HG03097 (cell line): ENCODE measurements at regions not wholly inside any gene's neighbourhood (a gene's known extent, or its start where the extent isn't known, plus 50 kb on each side); places are given as distances from the start of the nearest gene placed in this dataset.

ENCODE experiments used
- ATAC-seq: cut with Tn5 transposase; IDR thresholded peaks from one replicate; pipeline ENCODE4 v1.9.1; 2021; ENCODE audit not compliant: unreplicated experiment, low FRiP score

DNA sequence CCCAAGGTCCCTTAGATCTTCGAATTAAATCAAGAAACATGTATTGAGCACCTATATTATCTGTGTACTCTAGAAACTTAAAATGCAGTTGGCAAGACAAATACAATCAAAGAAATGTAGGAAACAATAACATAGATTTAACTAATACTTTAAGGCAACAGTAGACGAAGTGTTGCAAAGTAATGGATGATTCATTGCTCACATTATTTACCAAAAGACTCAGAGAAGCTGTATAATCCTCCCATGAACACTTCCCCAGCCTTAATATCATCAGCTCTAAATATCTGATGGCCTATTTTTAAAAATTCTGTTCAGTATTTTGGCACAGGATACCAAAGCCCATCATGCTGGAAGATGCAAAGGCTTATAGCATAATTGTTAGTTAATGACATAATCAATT is 272.1 kb upstream of the TTC14 start:
- no peak for ATAC-seq

DNA sequence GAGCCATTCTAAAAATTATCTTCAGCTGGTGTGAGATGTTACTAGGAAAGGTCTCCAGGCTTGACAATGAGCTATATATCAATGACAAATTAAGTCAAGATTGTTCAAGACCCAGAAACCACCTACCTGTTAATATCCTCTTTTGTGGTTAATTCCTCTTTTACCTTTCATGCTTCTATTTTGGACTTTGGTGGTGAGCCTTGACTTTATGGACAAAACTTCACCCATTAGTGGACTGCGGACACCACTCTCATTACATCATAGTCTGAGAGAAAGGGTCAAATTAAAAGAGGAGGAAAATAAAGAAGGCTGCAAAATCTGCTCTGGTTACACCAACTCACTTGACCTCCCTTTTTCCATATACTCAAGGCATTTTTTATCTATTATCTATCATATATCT is 271.5 kb upstream of the TTC14 start:
- ATAC-seq: no peak

DNA sequence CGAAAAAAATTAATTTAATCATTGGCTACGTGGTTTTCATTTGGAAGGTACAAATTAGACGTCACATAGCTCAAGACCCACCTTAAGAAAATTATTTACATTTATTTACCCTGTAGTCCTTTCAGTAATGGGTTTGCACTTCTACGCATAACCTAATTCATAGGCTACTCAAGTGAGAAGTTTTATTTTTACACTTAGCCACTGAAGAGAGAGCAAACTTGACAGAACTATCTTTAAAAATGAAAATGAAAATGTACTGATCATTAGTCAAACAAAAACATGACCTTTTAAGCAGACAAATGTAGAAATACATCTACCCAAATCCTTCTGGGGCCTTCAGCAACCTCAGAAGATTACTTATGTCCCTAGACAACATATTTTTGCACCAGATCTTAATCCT is 269.4 kb upstream of the TTC14 start:
- peak; percentile 56 for ATAC-seq

DNA sequence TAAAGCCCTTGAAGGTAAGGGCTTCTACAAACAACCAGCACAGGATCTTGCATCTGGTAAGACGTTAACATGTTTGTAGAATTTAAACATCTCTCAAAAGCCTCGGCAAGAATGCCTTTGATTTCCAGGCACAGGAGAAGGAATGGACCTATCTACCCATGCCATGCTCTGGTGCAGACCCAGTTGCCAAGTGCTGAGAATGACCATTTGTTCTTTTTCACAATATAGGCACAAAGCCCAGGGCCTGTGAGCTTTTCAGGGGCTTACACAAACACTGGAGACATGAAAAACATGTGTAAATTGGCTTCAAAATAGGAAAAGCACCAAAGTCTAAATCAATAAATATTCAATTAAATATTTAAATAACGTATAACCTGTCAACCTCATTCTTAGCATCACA is 266.9 kb upstream of the TTC14 start:
- ATAC-seq: no peak

DNA sequence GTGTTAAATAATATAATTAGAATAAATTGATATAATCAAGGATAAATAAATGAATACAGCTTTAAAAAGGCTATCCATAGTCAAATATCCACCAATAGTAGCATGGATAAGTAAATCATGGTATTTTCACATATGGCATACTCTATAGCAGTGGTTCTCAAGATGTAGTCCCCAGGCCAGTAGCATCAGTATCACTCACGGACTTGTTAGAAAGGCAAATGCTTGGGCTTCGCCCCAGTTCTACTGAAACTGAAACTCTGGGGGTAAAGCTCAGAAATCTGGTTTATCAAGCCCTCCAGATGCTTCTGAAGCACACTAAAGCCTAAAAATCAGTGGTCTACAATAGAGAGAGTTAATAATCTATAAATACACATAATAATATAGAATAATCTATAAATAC is 261.6 kb upstream of the TTC14 start:
- ATAC-seq: no peak

DNA sequence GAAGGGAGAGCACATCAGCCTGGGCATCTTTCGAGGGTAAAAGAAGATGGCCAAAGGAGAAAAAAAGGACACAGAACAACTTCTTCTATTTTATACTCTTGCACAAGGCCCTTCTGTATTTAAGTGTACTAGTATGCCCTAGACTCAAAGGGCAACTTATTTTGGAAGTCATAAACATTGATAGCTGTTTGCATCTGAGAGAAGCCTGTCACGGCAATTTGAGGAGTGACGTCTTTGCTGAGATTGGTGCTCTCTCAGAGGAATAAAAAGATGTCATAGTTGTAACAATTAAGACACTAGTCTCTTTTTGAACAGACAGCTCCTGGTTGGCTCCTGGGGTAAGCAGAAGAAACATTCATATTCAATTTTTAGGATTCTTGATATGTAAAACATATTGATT is 260.4 kb upstream of the TTC14 start:
- no peak for ATAC-seq

DNA sequence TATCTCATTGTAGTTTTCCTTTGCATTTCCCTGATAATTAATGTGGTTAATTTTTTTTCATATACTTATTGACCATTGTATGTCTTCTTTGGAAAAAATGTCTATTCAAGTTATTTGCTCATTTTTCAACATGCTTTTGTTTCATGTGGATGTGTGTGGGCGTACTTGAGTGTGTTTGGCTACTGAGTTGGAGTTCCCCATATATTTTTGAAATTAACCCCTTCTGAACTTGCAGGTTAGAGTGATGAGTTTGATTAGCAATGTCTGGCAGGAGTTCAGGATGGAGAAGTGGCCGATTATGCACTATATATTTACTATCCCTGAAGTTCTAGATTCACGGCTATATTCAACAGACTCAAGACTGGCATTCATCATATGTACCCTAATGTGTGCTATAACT is 250.4 kb upstream of the TTC14 start:
- no peak for ATAC-seq

DNA sequence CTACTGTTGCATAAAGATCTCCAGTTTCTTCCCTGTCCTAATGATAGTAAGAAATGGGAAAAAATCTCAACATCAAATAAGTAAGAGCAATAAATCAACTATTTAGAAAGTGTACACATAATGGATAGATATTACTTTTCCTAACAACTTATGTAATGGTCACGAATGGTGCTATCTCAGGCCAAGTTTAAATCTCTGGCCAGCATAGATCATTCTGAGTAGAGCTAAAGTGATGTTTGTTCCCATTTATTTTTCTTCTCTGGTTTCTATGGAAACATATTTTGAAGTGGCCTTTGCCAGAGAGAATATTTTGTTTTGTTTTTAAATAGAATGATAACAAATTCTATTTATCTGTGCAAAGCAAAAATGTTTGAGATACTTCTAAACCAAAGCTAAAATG is 249.7 kb upstream of the TTC14 start:
- no peak for ATAC-seq

DNA sequence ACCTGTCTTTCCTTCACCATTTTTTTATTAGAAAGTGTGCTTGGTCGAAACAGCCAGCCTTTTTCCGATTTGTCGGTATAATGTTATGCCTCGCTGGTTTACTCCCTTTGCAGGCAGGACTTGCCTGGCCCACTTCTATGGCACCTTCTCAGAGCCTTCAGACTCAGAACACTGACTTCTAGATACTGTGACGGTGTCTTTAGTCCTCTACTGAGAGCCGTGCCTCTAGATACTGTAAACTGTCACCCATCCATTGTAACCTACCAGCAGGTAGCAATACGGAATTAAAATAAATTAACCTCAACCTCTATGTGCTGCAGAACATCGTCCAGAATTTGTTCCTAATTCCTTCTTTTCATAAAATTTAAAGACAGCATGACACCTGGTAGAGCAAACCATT is 247.7 kb upstream of the TTC14 start:
- no peak for ATAC-seq

DNA sequence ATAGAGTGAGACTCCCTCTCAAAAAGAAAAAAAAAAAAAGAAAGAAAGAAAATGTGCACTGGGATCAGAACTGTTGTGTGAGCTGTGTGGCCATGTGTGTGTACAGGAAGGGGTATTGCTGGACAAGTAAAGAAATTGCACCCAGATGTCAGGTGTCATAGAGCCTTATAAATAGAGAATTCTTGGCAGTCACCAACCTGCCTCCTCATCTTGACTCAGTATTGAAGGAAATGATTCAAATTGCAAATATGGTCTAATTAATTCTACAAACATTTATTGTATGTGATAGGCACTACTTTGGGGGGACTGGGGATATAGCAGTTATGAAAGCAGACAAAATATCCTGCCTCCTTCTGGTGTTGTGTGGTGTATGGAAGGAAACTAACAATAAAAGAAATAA is 243.8 kb upstream of the TTC14 start:
- no peak for ATAC-seq

DNA sequence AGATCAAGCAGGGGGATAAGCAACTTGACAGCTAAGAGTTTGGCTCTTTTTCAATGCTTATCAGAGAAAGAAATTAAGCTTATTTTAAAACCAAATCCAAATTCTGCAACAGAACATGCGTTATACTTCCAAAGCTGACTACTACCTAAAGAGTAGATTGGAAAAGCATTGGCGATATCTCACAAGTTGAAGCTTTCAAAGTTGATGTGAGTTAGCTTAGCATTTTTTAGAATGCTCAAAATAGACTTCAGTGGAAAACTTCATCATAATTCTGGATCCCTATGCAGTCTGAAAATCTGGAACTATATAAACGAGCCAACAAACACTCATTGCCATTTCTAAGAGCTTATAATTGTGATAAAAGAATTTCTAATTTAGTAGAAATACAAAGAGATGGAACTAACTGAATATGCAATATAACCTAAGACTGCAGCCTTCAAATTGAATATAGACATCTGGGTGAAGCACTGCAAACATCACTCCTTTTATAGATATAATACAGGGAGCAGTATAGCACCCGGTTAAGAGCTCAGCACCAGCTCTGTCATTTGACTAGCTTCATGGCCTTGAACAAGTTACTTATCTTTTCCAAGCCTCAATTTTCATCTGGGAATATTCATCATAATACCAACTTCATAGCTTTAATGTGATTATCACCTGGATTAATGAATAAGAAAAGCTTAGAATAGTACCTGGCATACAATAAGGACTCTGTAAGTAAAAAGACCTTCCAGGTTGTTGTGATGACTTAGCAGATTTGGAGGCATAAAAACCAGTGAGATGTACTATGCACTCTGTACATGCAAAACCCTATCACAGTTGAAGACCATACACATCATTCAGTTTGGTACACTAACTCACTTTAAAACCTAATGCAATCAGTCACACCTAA is 242.7 kb upstream of the TTC14 start:
- ATAC-seq: no peak

DNA sequence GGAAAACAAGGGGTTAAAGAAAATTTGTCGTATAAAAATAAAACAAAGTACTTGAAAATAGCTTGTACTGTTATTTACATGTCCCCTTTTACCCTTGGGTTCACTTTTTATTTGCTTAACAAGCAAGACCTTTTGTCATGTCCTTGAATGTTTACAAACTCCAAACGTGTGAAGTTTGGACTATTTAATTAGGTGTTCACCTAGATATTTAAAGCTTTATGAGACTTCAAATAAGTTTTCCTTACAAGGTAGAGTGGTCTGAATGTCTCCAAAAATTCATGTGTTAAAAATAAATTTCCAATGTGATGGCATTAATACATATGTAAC is 242.0 kb upstream of the TTC14 start:
- no peak for ATAC-seq

DNA sequence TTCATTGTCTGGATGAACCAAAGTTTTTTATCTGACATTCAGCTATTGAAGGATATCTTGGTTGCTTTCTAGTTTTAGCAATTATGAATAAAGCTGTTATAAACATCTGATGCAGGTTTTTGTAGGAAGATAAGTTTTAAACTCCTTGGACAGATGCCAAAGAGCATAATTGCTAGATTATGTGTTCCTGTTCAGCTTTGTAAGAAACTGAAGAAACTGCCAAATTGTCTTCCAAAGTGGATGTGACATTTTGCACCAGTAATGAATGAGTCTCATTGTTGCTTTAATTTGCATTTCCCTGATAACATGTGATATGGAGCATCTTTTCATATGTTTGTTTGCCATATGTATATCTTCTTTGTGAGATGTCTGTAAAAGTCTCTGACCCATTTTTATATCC is 239.9 kb upstream of the TTC14 start:
- no peak for ATAC-seq

DNA sequence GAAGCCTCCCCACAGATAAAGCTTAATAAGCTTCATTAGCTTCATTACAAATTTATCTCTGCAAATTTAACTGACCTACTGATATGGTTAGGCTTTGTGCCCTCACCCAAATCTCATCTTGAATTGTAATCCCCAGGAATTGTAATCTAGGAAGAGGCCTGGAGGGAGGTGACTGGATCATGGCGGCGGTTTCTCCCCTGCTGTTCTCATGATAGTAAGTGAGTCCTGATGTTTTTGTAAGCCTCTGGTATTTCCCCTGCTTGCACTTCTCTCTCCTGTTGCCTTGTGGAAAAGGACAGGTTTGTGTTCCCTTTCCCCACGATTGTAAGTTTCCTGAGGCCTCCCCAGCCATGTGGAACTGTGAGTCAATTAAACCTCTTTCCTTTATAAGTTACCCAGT is 226.1 kb upstream of the TTC14 start:
- ATAC-seq: no peak

DNA sequence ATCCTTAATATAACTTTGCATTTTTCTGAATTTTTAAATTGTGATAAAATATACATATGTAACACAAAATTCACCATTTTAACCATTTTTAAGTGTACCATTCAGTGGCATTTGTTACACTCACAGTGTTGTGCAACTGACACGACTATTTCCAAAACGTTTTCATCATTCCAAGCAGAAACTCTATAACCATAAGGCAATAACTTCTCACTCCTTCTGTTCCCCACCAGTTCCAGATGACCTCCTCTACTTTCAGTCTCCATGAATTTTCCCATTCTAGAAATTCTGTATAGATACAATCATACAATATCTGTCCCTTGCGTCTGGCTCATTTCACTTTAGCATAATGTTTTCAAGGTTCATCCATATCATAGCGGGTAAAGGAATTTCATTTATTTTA is 223.5 kb upstream of the TTC14 start:
- ATAC-seq: no peak

DNA sequence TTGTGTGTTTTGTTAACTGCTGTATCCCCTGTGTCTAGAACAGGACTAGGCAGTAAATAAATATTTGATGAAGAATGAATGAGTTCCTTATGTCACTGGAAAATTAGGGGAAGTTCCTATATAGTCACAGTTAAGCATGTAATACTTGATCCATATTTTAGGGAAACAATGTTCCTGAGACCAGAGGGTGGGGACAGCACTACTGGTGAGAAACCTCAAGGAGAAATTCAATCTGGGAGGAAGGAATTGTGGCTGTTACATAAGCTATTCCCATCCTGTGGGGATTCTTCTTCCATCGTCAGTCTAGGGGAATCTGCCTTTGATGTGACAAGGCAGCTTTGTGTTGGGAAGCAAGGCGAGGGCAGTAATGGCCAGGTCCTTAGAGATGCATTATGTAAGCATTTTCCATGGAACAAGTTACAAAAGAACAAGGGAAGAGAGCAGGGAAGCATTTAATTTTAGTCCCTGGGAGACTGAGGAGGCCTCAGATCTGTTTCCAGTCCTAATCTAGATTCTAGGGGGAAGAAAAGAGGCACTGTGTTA is 219.3 kb upstream of the TTC14 start:
- ATAC-seq: no peak

DNA sequence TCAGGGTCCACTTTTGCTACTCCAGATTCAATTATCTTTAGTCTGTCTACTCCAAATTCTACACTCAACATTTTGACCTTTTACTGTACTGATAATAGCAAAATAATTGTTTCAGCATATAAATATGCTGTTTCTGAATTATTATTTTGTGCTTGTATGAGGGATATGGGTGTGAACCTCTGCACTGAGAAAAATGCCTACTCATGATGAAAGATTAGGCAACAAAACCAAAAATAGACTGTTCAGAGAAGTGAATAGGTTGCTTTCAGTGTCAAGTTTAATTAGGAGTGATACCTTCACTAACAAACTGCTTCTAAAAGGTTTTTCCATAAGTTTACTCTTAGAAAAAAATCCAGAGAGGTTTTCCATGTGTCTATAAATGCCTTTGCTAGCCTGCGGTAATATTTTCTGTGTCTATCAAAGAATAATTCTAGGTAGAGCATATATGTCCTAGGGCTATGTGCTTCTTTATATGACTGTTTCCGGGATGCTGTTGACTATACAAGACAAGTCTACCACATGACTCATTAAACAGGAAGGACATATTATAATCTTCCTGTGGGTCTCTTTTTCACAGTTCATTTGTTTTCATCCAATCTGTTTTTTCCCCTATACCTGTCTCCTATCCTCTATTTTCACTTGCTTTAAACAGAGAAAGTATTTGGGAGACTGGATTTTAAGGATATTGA is 218.5 kb upstream of the TTC14 start:
- ATAC-seq: no peak

DNA sequence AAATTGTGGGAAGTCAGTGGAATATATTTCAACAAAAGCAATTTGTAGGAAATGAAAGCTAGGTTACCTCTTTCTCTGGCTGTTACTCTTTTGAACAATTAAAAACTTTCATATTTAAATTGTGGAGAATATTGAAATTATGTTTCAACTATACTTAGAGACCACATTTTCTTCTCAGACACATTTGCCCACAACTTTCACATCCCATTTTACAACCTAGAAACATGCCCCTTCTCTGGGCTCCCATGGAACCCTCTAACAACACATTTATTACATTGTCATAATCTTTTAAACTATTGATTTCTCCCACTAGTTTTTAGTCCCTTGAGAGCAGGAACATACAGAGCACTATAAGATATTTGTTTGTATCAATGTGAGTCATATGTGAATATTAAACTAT is 211.7 kb upstream of the TTC14 start:
- no peak for ATAC-seq

DNA sequence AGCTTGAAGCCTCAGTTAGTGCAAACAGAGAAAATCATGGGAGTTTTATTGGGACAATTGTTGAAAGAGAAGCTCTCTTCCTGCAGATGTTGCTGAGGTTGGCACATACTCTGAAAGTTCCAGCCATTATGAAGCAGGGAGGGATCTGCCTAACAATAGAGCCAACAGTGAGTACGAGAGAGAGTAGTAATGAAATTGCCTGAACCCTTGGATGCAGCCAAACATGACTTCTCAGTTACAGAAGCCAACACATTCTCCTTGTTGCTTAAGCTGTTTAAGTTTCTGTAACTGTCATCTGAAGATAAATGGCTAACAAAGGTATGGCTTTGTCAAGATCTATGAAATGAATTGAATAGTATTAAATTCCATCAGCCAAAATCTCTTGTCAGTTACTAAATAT is 211.0 kb upstream of the TTC14 start:
- ATAC-seq: no peak

DNA sequence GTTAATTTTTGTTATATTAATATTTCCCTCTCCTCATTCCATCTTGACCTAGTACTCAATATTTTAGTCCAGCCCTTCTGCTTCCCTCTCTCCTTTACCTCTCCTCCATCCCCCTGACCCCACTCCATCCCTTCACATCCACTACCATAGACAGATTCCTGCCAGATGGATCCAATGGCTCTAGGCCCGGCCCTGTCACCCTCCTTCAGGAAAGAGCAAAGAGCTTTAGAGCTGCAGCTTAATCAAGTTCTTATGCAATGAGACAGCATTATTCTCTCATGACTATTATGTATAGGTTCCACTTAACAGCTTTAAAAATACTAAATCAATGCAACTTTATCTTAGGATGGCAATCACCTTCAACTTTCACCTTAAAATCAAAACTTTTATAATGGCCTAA is 200.7 kb upstream of the TTC14 start:
- no peak for ATAC-seq

DNA sequence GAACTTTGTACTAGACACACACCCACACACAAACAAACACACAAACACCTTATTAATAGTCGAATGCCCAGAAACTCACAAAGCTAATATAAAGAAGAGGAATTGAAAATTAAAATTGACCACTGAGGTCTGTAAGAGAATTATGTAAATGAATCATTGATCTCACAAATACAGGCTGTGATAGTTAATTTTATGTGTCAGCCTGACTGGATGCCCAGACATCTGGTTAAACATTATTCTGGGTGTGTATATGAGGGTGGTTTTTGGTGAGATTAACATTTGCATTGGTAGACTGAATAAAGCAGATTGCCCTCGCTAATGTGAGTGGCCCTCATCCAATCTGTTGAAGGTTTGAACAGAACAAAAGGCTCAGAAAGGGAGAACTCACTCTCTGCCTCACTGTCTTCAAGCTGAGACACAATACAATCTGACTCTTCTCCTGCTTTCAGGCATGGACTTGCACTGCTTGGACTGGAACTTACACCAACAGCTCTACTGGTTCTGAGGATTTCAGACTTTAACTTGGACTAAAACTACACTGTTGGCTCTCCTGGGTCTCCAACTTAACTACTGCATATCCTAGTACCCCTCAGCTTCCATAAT is 199.4 kb upstream of the TTC14 start:
- no peak for ATAC-seq

DNA sequence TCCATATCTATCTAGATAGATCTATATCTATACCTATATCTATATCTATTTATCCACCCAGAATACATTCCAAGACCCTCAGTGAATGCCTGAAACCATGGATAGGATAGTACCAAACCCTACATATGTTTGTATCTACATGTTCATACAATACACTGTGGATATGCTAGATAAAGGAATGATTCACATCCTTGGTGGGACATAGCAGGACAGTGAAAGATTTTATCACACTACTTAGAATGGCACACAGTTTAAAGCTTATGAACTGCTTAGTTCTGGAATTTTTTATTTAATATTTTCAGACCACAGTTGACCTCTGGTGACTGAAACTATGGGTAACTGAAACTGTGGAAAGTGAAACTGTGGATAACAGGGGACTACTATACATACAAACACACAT is 198.8 kb upstream of the TTC14 start:
- no peak for ATAC-seq
